ENCODE measurements at regions not wholly inside any gene's neighbourhood (a gene's known extent, or its start where the extent isn't known, plus 50 kb on each side); places are given as distances from the start of the nearest gene placed in this dataset.

DNA sequence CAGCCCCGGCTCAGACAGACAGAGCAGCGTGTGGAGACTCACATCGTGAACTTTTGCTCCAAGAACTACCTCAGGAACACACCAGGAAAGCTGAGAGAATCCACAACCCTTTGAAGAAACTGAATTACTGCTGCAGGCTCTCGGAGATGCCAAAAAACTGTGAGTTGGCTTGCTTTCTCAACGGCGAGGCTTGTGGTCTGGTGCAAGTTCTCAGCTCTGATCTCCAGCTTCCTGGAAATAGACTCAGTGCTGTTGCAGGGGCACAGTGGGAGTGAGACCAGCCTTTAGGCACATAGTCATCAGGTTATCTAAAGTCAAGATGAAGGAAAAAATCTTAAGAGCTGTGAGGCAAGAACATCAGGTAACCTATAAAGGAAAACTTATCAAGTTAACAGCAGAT, 273.7 kb upstream of the LRATD1 start:
- DNase-seq (ENCODE audit: extremely low read depth in 1 of 2, low read depth in 1 of 2) = no peak

DNA sequence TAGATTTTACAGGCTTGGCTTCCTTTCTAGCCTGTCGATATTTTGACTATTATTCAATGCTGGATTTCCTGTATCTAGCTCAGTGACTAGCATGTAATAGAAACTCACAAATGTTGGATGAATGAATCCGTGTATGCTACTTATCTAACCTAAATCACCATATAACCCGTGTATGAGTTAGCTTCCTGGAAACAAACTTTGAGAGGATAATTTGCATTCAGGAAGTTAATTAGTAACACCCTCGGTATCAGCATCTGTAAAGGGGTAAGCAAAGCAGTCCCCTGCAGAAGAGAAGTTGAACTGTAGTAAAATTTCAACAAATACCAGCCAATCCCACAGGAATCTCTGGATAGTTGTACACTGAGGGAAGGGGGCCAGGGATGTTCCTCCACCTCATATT, 269.4 kb upstream of the LRATD1 start:
- no peak for DNase-seq (ENCODE audit: extremely low read depth in 1 of 2, low read depth in 1 of 2)

DNA sequence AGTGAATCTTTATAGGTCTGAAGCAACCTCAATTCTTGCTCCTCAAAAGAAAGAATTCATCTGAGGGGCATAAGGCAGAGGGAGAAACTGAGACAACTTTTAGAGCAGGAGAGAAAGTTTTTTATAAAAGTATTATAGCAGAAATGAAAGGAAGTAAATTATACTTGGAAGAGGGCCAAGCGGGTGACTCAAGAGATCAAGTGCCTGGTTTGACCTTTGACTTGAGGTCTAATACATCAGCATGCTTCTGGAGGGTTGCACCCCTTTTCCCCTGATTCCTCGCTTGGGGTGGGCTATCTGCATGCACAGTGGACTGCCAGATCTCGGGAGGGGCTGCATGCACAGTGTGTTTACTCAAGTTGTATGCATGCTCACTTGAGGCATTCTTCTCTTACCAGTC, 268.5 kb upstream of the LRATD1 start:
- DNase-seq (ENCODE audit: extremely low read depth in 1 of 2, low read depth in 1 of 2) = no peak

DNA sequence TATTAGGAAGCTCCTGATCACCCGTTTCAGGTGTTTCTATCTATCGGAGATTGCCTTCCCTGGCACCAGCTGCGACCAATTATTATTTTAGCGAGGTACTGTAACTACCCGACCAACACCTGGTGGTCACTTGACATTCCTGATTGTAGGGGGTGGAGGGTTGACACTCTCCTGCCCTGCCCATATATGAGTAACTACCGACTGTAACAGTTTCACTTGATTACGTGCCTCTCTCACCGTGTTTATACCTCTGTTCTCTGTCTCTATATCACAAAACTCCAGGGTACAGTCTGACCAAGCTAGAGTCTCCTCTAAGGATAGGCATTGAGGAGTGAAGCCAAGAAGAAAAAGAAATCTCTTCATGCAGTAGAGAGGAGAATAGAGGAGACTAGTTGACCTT, 268.0 kb upstream of the LRATD1 start:
- no peak for DNase-seq (ENCODE audit: extremely low read depth in 1 of 2, low read depth in 1 of 2)

DNA sequence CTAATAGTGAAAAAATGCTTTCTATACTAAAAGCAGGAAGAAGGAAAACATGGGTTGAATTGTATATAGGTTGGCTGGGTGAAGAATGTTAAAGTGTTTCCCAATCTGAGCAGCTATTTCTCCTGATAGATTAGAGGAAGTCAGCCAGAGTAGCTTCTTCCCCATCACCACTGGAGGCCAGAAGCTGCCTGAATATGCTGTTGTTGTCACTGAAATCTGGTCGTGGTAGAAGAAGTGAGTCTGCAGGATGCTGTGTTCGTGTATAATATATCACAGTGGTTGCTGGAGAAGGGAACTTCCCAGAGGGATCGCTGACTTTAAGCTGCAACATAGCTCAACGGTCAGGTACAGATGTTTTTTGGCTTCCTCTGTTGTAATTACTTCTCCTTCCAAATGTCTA, 247.5 kb upstream of the LRATD1 start:
- no peak for DNase-seq (ENCODE audit: extremely low read depth in 1 of 2, low read depth in 1 of 2)

DNA sequence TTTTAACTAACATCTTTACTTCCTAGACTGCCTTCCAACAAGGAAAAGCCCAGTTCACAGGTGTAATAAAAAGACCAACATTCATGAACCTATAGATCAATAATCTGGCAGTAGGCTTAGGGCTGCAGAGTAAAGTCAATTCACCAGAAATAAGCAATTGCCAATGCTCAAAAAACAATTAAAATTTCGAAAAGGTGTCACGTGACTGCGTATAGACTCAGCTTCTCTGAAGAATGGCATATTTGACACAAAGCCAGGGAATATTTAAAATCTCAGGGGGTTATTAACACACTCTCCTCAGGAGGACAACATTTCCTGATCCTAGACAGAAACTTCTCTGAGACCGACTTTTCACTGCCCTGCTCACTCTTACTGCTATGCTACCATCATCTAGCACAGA, 245.2 kb upstream of the LRATD1 start:
- DNase-seq (ENCODE audit: extremely low read depth in 1 of 2, low read depth in 1 of 2) = no peak

DNA sequence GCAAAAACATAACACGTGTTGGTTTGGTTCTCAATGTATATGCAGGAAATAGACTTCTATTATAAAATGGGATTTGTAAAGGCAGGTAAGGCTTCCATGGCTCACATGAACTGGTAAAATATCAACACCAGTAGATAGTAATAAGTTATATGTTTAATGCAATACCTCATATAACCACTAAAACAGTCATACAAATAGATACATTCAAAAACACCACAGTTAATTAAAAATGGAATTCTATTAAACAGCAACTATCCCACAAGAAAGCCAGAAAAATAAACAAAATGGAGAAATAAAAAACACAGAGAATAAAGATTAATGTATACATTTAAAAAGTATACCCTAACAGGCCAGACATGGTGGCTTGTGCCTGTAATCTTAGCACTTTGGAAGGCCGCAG, 243.8 kb upstream of the LRATD1 start:
- no peak for DNase-seq (ENCODE audit: extremely low read depth in 1 of 2, low read depth in 1 of 2)

DNA sequence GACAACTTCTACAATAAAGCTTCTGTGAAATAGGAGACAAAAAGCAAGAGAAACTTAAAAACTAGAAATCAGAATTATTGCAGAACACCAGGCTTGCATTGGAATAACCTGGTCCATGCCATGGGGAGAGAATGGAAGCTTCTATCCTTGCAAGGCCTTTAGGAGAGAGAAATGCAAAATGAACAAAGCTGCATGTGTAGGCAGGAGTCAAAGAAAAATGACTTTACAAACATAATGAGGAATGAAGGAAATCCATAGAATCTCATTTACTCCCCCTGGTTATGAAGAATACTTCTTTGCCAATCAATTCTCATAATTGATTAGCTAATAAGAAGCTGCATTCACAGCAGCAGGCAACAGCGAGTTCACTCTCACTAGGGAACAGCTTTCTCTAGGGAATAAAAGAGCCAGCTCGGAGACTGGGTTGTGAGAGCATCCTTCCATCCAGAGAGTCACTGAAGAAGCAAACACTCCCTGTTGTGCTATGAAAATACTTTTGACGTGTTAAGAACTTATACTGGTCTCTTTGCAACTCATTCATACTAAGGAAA, 235.9 kb upstream of the LRATD1 start:
- no peak for DNase-seq (ENCODE audit: extremely low read depth in 1 of 2, low read depth in 1 of 2)

DNA sequence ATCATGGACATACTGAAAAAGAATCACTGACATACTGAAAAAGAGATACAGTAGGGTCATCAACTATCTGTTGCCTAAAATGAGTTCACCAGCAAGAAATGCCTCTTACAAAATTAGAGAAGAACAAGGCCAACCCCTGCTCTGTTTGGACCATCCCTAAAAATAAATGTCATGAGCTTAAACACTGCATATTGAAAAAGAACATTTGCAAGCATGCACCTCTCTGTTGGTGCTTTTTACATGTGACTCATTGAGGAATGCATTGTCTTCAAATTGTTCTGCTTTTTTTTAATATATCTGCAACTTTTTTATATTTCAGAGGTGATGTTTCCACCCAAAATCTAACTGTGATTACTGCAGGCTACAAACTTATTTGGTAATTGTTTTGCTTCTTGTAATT, 233.9 kb upstream of the LRATD1 start:
- DNase-seq (ENCODE audit: extremely low read depth in 1 of 2, low read depth in 1 of 2) = no peak

DNA sequence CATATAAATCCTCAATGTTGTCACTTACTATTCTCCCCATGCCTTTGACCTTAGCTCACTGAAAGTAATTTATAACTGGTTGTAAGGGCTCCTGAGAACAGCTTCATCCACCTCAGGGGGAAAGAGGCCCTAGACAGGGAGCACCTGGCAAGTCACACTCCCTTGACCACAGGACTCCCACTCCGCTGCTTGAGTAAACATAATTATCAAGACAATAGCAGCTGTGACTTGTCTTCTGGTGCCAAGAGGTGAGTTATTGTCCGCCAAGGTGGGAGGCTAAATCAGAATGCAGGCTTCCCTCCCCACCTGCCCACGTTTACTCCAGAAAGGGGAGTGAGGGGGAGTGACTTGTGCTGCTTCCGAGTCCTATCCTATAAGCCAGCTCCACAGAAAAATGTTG, 230.6 kb upstream of the LRATD1 start:
- no peak for DNase-seq (ENCODE audit: extremely low read depth in 1 of 2, low read depth in 1 of 2)

DNA sequence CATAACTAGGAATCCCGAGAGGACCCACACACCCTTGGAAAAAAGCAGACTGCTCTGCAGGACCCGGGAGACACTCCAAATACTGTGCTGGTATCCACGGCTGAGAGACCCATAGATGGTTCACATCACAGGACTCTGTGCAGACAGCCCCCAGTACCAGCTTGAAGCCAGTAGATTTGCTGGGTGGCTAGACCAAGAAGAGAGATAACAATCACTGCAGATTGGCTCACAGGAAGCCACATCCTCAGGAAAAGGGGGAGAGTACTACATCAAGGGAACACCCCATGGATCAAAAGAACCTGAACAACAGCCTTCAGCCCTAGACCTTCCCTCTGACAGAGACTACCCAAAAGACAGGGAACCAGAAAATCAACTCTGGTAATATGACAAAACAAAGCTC, 223.8 kb upstream of the LRATD1 start:
- DNase-seq (ENCODE audit: extremely low read depth in 1 of 2, low read depth in 1 of 2) = no peak

DNA sequence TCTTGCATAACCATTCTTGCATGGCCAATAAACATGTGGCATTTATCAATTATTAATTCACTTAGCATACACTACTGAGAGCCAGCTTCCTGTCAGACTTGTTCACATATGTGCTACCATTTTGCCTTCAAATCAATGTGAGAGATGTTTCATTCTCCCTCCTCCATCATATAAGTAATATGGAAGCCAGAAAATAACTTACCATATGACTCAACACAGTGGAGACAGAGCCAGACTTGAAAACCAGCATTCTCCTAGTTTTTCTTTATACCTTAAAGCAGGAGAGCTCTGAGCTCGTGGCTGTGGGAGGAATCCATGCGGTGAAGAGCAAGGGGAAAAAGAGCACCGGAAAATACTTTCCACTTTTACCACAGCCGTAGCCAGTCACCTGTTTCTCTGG, 215.0 kb upstream of the LRATD1 start:
- DNase-seq (ENCODE audit: extremely low read depth in 1 of 2, low read depth in 1 of 2) = no peak

DNA sequence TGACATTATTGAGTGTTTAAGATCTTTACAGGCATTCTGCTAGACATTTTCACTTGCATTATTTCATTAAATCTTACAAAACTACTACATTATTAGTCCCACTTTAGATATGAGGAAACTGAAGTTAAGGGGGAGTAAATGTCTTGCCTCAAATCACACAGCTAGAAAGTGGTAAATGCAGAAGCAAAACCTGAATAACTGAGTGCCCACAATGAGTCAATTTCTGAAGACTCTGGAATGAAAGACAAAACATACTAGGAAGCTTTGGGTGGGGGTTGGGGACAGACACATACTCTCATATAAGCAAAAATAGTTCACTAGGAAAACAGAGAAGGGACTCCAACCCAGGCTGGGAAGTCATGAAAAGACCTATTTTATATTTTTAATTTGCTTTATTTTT, 214.4 kb upstream of the LRATD1 start:
- DNase-seq (ENCODE audit: extremely low read depth in 1 of 2, low read depth in 1 of 2) = no peak

DNA sequence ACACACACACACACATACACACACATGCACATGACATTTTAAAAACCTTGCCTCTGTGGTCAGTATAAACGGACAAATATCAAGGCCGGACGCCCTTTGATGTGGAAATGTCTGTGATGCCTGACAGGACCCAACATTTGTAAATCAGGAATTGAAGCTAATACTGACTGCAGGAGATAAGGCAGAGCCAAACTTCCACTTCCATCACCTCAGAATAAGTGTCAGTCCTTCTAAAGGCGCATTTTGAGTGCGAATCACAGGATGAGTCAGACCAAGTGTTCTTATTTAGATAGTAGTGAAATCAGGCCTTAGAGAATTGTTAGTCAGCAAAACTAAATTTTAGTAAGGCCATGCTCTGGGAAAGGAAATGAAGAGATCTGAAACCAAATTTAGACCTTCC, 211.7 kb upstream of the LRATD1 start:
- no peak for DNase-seq (ENCODE audit: extremely low read depth in 1 of 2, low read depth in 1 of 2)

DNA sequence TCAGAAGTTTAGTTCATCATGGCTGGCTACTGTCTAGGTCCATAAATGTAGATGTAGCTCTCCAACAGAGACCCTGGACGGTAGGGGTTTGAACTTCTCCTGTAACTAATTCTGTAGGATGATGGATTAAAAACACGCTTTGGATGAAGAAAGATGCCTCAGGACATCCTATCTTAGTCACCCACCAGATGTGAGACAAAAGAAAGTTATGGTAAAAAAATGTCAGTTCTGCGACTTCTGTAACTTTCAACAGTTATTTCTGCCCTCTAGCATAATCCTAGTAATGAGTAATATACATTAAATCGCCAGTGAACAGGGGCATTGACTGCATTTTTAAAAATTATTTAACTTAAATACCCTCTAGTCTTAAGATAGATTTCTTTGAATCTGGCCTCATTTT, 210.1 kb upstream of the LRATD1 start:
- DNase-seq (ENCODE audit: extremely low read depth in 1 of 2, low read depth in 1 of 2) = no peak

DNA sequence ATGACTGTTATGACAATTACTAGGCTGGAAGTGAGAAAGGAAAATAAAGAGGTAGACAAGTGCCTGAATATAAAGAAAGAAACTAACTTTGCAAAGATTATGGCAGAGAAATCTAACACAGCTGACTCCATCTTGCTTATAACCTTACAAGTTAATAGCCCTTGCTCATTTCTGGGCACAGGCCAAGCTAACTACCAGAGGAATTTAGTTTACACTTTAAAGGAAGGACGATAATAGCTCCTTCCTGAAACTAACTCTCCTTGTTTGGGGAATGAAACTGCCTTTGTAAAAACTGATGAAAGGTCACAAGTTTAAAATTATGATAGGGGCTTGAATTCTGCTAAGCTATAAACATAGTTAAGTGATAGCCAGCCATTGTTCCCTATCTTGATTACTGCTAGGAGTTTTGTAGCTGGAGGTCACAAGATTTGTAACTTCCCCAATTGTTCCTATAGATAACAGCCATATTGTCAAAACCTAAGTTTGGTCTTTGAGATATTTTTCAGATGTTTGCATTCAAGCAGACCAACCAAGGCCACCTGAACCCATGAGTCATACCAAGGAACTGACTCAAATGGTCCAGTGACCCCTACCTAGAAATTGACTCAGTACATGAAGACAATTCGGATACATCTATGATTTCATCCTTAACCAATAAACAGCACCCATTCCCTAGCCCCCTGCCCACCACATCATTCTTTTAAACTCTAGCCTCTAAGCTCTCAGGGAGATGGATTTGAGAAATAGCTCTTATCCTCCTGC, 209.2 kb upstream of the LRATD1 start:
- DNase-seq (ENCODE audit: extremely low read depth in 1 of 2, low read depth in 1 of 2) = no peak

DNA sequence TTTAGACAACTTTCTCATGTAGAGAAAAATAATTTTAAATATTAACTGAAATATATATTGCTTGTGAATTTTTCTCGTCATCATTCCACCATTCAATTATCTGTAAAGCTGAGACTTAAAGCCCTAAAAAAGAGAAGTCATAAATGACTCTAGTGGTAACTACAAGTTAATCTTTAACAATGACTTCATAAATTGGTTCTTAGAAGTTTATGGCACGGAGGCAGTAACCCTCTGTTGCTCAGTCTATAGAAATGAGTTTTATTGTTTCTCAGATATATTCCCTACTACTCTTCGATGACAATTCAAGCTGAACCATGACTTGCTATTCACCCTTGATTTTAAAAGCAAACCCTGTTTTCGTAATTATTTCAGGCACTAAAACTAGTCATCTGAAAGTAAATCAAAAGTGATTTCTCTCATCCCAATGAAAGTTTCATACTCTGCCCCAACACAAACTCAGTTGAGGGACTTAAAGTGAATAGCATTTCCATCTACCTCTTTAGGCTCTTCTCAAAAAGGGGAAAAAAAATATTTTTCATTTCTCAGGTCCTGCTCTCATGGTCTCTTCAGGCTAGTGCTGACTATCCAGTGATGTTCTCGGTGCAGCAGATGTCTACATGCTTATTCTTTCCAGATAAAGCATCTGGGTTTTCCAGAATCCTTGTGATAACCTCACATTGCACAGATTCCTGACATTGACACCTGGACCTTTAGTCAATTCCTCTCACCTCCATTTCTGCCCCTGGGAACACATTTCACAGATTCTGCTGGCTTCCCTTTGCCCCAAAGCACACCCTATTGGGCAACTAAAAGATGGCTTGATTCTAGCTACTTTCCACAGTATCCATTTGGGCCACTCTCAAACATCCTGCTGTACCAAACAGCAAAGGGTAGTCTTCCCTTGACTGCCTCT, 207.8 kb upstream of the LRATD1 start:
- no peak for DNase-seq (ENCODE audit: extremely low read depth in 1 of 2, low read depth in 1 of 2)

DNA sequence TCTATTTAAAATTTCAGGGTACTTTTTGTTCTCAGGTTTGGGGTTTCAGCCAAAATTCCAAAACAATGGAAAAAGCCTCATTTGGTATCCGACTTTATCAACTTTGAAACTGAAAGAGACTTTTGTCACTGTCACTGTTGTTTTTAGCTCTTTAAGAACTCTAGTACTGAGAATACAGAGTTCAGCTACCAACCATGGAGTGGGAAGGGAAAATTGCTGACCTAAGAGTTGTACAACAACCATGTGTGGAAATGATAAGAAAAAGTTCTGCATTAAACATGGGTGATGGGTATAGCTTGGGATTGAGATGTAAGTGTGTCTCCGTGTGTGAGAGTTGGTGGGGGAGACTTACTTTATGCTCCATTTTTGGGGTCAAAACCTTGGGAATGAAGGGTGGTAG, 206.6 kb upstream of the LRATD1 start:
- DNase-seq (ENCODE audit: extremely low read depth in 1 of 2, low read depth in 1 of 2) = no peak

DNA sequence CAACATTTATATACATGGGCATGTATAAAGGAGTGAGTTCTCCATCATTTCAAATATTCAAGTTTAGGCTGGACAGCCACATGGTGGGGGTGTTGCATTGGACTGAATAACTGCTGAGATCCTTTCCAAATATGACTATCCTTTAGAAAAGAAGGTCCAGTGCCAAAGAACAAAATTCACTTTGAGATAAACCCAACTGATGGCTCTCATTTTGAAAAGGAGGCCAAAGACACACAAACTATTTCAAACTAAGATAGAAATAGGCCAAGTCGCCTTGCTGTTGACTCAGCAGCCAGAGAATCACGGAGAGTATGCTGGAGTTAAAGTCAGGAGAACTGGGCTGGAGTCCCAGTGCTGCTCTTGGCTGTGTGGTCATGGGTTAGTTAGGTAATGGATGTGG, 204.5 kb upstream of the LRATD1 start:
- DNase-seq (ENCODE audit: extremely low read depth in 1 of 2, low read depth in 1 of 2) = no peak

DNA sequence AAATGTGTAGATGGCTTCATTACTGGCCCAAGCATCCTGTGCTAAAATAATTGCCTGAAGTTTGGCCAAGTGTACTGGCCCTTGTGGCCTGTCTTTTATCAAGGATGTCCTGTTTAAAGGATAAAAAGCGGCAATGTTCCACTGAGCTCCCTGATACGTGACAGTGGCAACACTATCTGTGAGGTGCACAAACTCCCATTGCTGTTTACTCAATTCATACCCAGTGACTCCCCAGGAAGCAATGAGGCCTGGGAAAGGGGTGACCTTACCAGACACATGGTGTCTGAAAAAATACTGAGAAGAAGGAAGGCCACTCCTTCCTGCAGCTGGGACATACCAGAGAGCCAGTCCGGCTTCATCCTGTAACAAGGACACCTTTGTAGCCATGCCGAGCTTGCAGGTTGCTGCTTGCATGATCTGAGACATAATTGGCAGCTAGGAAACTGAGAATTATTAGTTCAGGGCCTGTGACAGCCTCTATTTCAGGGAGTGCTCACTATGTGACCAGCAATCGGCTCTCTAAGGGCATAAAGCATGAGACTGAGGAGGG, 198.5 kb upstream of the LRATD1 start:
- no peak for DNase-seq (ENCODE audit: extremely low read depth in 1 of 2, low read depth in 1 of 2)

DNA sequence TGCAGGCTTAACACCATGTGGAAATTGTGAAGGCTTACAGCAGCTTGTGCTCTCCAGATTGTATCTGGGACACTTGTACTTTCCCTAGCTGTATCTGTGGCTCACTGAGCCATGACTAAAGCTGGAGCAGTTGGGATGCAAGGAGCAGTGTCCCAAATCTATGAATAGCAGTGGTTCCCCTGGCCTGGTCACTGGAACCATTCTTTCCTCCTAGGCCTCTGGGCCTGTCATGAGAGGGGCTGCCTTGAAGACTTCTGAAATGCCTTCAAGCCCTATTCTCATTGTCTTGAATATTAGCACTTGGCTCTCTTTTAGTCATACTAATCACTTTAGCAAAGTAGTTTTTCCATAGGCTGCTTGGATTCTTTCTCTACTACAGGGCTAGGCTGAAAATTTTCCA, 186.8 kb upstream of the LRATD1 start:
- no peak for DNase-seq (ENCODE audit: extremely low read depth in 1 of 2, low read depth in 1 of 2)

DNA sequence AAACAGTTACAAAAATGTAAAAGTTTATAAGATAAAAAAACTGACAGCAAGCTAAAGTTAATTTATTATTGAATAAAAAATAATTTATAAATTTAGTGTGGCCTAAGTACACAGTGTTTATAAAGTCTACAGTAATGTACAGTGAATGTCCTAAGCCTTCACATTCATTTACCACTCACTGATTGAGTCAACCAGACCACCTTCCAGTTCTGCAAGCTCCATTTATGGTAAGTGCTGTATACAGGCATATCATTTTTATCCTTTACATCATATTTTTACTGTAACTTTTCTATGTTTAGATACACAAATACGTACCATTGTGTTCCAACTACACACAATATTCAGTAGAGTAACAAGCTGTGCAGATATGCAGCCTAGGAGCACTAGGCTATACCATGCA, 184.2 kb upstream of the LRATD1 start:
- DNase-seq (ENCODE audit: extremely low read depth in 1 of 2, low read depth in 1 of 2) = no peak
